DMS153 (cell line): ENCODE measurements at regions not wholly inside any gene's neighbourhood (a gene's known extent, or its start where the extent isn't known, plus 50 kb on each side); places are given as distances from the start of the nearest gene placed in this dataset.
"Not testable (repeated sequence)": the region's sequence is repeated elsewhere in the genome, so short reads cannot be mapped to it uniquely, and the experiment has no call there.

Experiments
- DNase-seq: peaks from one replicate; lab custom pipeline; 2025; lab: John Stamatoyannopoulos, UW

GRCh38 chr13:108003626-108004025 lies 211.7 kb downstream of the LIG4 start:
- no peak for DNase-seq

- no peak for DNase-seq
Observed at GRCh38 chr13:108000998-108001397, 214.3 kb downstream of the LIG4 start.

GRCh38 chr13:107999751-108000150 lies 215.6 kb downstream of the LIG4 start:
- DNase-seq: no peak

- no peak for DNase-seq
Observed at GRCh38 chr13:107994137-107994536, 221.2 kb downstream of the LIG4 start.

GRCh38 chr13:107993239-107993949 lies 221.9 kb downstream of the LIG4 start:
- no peak for DNase-seq

GRCh38 chr13:107992542-107992941 lies 222.8 kb downstream of the LIG4 start:
- no peak for DNase-seq

- DNase-seq: peak; percentile 86
Observed at GRCh38 chr13:107977071-107977574, 238.2 kb downstream of the LIG4 start.

- no peak for DNase-seq
Observed at GRCh38 chr13:107976628-107977027, 238.7 kb downstream of the LIG4 start.

GRCh38 chr13:107974409-107974808 lies 240.9 kb downstream of the LIG4 start:
- peak; percentile 30 for DNase-seq

GRCh38 chr13:107969546-107969945 lies 245.8 kb downstream of the LIG4 start:
- no peak for DNase-seq

GRCh38 chr13:107968470-107968869 lies 246.9 kb downstream of the LIG4 start:
- no peak for DNase-seq

GRCh38 chr13:107964395-107964794 lies 250.9 kb downstream of the LIG4 start:
- peak; percentile 75 for DNase-seq

GRCh38 chr13:107961849-107962608 lies 253.3 kb downstream of the LIG4 start:
- DNase-seq: no peak

- no peak for DNase-seq
Observed at GRCh38 chr13:107960301-107960700, 255.0 kb downstream of the LIG4 start.

GRCh38 chr13:107956889-107957288 lies 258.4 kb downstream of the LIG4 start:
- DNase-seq: no peak

- DNase-seq: no peak
Observed at GRCh38 chr13:107942030-107942617, 273.2 kb downstream of the LIG4 start.

- DNase-seq: no peak
Observed at GRCh38 chr13:107941345-107942029, 273.8 kb downstream of the LIG4 start.

- no peak for DNase-seq
Observed at GRCh38 chr13:107937848-107938247, 277.5 kb downstream of the LIG4 start.

GRCh38 chr13:107931056-107931455 lies 284.3 kb downstream of the LIG4 start:
- DNase-seq: no peak

- DNase-seq: no peak
Observed at GRCh38 chr13:107928762-107929161, 286.6 kb downstream of the LIG4 start.

- DNase-seq: no peak
Observed at GRCh38 chr13:107927557-107927956, 287.8 kb downstream of the LIG4 start.

- DNase-seq: not testable (repeated sequence)
Observed at GRCh38 chr13:107926515-107926914, 288.8 kb downstream of the LIG4 start.
